ENCODE measurements at regions not wholly inside any gene's neighbourhood (a gene's known extent, or its start where the extent isn't known, plus 50 kb on each side); places are given as distances from the start of the nearest gene placed in this dataset.

DNA sequence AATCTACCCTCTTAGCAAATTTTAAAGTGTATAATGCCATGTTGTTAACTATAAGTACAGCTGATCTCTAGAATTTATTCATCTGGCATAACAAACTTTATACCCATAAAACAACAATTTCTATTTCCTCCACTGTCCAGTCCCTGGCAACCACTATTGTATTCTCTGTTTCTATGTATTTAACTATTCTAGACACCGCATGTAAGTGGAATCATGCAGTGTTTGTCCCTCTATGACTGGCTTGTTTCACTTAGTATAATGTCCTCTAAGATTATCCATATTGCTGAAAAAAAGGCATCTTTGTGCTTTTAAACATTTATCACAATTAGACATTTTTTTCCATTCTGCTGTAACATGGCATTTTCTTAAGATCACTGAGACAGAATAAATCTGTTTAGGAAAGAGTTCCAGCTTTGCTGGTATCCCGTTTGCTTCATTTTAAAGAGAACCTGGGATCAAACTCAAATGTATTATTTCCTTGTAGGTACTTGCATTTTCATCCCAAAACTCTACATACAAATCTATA lies 1191.0 kb downstream of the SLITRK5 start:
- Histone ChIP-seq H3K27ac (no peak overlapping the region), H3K4me3 (no peak overlapping the region), H3K27me3 (no peaks in the 10 kb centered on the region), H3K4me1 (no peaks in the 10 kb centered on the region), H3K36me3 (no peaks in the 10 kb centered on the region), H3K9me3 (no peaks in the 10 kb centered on the region)
- 46 to 60% methylated on average over 2 of the region's 2 CpGs for WGBS, 2 donors
- intact Hi-C loops (cut with DNase I): no loop called here
- ATAC-seq: no peak
- no peak for DNase-seq
- no peak for FAIRE-seq
- TF ChIP-seq, protein P1, sequence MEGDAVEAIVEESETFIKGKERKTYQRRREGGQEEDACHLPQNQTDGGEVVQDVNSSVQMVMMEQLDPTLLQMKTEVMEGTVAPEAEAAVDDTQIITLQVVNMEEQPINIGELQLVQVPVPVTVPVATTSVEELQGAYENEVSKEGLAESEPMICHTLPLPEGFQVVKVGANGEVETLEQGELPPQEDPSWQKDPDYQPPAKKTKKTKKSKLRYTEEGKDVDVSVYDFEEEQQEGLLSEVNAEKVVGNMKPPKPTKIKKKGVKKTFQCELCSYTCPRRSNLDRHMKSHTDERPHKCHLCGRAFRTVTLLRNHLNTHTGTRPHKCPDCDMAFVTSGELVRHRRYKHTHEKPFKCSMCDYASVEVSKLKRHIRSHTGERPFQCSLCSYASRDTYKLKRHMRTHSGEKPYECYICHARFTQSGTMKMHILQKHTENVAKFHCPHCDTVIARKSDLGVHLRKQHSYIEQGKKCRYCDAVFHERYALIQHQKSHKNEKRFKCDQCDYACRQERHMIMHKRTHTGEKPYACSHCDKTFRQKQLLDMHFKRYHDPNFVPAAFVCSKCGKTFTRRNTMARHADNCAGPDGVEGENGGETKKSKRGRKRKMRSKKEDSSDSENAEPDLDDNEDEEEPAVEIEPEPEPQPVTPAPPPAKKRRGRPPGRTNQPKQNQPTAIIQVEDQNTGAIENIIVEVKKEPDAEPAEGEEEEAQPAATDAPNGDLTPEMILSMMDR (IDR thresholded peaks at IDR 0.05): no peak

DNA sequence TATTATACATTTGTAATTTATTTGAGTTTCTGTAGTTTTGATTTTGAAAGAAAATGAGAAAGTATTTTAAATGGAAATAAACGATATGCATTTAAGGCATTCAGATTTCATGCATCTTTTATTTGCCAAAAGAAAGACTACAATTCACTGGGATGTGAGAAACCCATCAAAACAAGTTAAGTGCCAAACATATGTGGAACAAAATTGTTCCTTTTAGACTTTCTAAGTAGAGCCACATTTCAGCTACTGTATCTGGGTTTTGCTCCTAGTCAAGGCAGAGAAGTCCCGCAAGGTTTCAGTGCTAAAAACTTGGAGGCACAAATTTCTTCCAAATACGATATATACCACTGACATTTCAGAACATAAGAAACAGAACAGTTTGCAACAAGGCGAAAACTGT lies 1191.9 kb downstream of the SLITRK5 start:
- DNase-seq: no peak
- ATAC-seq: no peak
- Histone ChIP-seq H3K27me3 (no peaks in the 10 kb centered on the region), H3K4me1 (no peaks in the 10 kb centered on the region), H3K9me3 (no peaks in the 10 kb centered on the region), H3K36me3 (no peaks in the 10 kb centered on the region), H3K4me3 (no peak overlapping the region), H3K27ac (no peak overlapping the region)
- intact Hi-C loops (cut with DNase I): no loop called here
- FAIRE-seq: no peak
- TF ChIP-seq, protein P1 (IDR thresholded peaks at IDR 0.05): no peak
- 74 to 84% methylated on average over 4 of the region's 4 CpGs for WGBS, 2 donors

DNA sequence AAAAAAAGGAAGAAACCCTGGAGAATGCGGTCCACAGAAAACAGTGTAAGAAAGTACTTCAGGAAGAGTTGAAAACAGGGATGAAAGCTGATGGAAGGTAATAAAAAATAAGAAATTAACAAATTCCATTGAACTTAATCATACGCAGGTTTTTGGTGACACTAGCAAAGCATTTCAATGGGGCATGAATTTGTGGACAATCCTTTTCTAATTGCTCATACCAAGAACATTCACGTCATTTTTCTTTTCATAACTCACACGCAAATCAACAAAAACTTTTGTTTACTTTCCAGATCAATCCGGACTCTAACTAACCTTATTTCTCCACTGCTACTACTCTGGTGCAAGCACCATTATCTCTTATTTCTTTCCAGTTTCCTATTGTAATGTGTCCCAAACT lies 1195.0 kb downstream of the SLITRK5 start:
- Histone ChIP-seq H3K9me3 (no peaks in the 10 kb centered on the region), H3K4me1 (no peaks in the 10 kb centered on the region), H3K27me3 (no peaks in the 10 kb centered on the region), H3K36me3 (no peaks in the 10 kb centered on the region), H3K4me3 (no peak overlapping the region), H3K27ac (no peak overlapping the region)
- WGBS, 2 donors: 51 to 54% methylated on average over 5 of the region's 5 CpGs
- ATAC-seq: no peak
- intact Hi-C loops (cut with DNase I): no loop called here
- DNase-seq: no peak
- FAIRE-seq: no peak
- TF ChIP-seq, protein P1 (IDR thresholded peaks at IDR 0.05): no peak

DNA sequence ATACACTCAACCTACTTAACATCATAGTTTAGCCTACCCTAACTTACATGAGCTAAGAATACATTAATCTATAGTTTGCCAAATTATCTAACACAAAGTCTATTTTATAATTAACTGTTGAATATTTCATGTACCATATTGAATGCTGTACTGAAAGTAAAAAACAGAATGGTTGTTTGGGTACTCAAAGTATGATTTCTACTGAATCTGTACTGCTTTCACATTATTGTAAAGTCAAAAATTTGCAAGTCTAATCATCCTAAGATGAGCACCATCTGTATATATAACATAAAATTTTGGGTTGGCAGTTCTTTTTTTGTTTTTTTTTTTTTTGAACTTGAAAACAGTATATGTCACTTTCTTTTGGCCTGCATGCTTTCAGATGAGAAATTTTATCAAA lies 1212.6 kb downstream of the SLITRK5 start:
- intact Hi-C loops (cut with DNase I): no loop called here
- DNase-seq: no peak

DNA sequence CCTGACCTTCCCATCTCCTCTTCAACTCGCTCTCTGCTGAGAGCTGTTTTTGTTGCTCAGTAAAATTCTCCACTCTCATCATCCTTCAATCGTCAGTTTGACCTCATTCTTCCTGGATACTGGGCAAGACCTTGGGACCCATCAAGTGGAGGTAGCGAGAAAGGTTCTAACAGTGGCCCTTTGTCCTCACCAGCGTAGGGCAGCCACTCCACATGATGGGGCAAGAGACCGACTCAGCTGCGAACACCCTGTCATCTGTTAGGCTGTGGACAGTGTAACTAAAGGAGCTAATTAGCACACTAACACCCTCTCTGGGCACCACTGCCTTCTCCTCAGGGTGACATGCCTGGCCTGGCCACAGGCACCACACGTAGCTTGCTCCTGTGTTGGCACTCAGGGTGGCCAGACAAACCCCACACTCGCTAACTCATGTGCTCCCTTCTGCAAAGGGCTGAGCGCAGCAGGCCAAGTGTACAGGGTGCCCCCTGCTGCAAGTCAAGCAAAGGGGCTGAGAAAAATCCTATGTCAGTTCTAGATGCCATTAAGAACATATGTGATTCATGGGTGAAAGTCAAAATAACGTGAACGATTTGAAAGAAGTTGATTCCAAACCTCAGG lies 1216.0 kb downstream of the SLITRK5 start:
- H3K4me1 ChIP-seq: no peaks in the 10 kb centered on the region
- FAIRE-seq: no peak
- WGBS, 2 donors: 73 to 79% methylated on average over 11 of the region's 11 CpGs

More for the DNA sequence above, 1212.6 kb downstream of the SLITRK5 start:
- TF ChIP-seq, protein P1 (IDR thresholded peaks at IDR 0.05): no peak
- Histone ChIP-seq H3K9me3 (peaks cover 0 to 5% (median 0%) of the 10 kb centered on the region in 4 donors), H3K4me3 (no peak overlapping the region), H3K36me3 (no peaks in the 10 kb centered on the region), H3K4me1 (no peaks in the 10 kb centered on the region), H3K27me3 (no peaks in the 10 kb centered on the region), H3K27ac (no peak overlapping the region)
- ATAC-seq (no peak), FAIRE-seq (no peak)

More for the DNA sequence above, 1216.0 kb downstream of the SLITRK5 start:
- H3K4me3 ChIP-seq: no peak overlapping the region
- ATAC-seq (no peak), DNase-seq (no peak)
- no peaks in the 10 kb centered on the region for H3K36me3 ChIP-seq
- H3K9me3 ChIP-seq: peaks cover 0 to 5% (median 0%) of the 10 kb centered on the region in 4 donors
- H3K27me3 ChIP-seq: no peaks in the 10 kb centered on the region
- H3K27ac ChIP-seq: no peak overlapping the region
- intact Hi-C loops (cut with DNase I): no loop called here
- TF ChIP-seq, protein P1 (IDR thresholded peaks at IDR 0.05): no peak
